ENCODE measurements at regions not wholly inside any gene's neighbourhood (a gene's known extent, or its start where the extent isn't known, plus 50 kb on each side); places are given as distances from the start of the nearest gene placed in this dataset.

GRCh38 chr3:5036392-5036766 is 57.1 kb downstream of the BHLHE40 start:
- TF ChIP-seq CTCF (IDR thresholded peaks at IDR 0.05) = no peak
- no peak for TF ChIP-seq ZFX (IDR thresholded peaks at IDR 0.05; ENCODE audit: borderline replicate concordance)
